HG02678 (cell line): ENCODE measurements at regions not wholly inside any gene's neighbourhood (a gene's known extent, or its start where the extent isn't known, plus 50 kb on each side); places are given as distances from the start of the nearest gene placed in this dataset.

Source experiments
- ATAC-seq: cut with Tn5 transposase; IDR thresholded peaks from one replicate; pipeline ENCODE4 v1.9.1; 2021; ENCODE audit warnings: mild to moderate bottlenecking, moderate library complexity; ENCODE audit not compliant: unreplicated experiment

DNA sequence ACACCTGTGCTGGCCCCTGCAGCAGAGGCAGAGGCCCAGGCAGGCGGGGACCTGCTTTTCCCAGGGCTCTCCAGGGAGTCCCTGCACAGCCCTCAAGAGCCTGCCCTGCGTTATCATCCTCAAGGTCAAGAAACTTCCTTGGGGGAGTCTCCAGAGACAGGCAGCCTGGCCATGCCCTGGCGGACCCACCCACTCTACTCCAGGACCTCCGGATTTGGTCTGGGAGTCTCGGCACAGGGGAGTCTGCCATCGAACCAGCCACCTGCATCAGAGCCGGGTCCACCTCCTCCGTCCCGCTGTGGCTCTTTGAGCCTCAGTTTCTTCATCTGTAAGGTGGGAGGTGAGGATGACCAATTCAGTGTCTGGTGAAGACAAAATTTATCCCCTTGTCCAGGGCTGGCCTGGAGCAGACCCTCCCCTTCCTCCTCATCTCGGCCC is 75.3 kb upstream of the TNRC6C start:
- ATAC-seq, result no peak

DNA sequence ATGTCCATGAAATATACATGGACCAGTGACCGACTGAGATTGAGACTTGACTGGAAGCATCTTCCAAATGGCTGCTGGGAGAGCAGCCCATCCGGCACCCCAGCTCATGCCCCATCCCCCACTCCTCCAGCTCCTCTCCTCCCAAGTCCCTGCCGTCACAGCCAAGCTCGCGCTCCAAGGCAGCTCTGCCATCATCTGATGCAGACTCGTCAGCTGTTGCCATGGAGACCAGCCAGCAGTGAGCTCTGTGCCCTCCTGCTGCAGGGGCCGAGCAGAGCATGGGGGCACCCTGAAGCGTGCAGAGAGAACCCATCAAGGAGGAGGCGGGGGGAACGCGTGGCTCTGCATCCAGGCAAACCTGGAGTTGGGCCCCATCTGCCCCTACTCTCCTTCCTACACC is 74.5 kb upstream of the TNRC6C start:
- ATAC-seq, result no peak

DNA sequence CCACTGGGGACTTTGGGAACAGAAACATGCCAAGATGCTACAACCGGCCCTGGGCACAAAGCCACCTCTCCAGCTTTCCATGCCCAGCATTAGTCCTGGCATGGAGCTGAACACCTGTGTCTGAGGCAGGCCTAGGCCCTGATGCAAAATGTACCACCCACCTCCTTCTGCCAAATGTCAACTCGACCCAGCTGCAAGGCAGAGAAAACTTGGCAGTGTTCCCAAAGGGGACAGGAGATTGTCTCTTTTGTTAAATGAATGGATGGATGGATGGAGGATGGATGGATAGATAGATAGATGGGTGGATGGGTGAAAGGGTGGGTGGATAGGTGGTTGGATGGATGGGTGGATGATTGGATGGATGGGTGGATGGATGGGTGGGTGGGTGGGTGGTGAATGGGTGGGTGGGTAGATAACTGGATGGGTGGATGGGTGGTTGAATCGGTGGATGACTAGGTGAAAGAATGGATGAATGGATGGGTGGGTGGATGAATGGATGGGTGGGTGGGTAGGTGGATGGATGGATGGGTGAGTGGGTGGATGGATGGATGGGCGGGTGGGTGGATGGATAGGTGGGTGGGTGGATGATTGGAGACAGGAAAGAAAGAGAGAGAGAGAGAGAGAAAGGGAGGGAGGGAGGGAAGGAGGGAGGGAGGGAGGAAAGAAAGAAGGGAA is 73.4 kb upstream of the TNRC6C start:
- ATAC-seq, result no peak

DNA sequence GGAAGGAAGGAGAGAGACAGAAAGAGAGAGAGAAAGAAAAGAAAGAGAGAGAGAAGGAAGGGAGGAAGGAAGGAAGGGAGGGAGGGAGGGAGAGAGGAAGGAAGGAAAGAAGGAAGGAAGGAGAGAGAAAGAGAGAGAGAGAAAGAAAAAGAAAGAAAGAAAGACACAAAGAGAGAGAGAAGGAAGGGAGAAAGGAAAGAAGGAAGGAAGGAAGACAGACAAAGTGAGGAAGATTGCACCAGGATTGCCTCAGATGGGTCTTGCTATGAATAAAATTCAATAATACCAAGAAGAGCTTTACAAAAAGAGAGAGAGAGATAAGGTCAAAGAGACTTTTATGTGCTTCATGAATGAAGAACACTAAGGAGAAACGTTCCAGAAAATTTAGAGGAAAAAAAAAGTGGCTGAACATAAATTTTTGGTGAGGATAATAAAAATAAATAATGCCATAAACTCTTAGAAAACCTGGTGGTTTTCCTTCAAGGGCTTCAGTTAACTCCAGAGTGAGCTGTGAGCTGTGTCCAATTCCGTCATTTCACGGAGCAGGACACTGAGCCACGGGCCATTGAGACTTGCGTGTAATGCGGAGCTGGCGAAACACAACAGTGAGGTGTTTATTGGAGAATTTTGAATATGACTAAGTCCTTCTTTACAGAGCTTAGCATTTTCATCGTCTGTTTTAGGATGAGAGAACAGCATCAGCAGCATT is 72.7 kb upstream of the TNRC6C start:
- ATAC-seq, result no peak

DNA sequence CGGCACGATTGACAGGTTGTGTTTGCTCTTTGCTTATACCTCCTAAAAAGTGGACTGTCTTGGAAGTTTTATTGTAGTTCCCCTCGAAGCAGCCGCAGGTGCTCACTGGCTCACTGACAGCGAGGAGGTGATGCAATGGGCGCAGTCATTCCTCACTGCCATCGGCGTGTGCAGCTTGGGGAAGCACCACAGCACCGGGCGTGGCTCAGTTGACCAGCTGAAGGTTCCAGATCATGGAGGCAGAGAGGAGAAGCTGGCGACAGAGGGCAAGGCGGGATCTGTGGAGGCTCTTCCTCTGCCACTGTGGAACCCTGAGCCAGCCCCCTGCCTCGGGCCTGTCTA is 72.1 kb upstream of the TNRC6C start:
- ATAC-seq, result no peak

GRCh38 chr17:77887110-77887463 is 71.4 kb upstream of the TNRC6C start:
- ATAC-seq, result no peak

DNA sequence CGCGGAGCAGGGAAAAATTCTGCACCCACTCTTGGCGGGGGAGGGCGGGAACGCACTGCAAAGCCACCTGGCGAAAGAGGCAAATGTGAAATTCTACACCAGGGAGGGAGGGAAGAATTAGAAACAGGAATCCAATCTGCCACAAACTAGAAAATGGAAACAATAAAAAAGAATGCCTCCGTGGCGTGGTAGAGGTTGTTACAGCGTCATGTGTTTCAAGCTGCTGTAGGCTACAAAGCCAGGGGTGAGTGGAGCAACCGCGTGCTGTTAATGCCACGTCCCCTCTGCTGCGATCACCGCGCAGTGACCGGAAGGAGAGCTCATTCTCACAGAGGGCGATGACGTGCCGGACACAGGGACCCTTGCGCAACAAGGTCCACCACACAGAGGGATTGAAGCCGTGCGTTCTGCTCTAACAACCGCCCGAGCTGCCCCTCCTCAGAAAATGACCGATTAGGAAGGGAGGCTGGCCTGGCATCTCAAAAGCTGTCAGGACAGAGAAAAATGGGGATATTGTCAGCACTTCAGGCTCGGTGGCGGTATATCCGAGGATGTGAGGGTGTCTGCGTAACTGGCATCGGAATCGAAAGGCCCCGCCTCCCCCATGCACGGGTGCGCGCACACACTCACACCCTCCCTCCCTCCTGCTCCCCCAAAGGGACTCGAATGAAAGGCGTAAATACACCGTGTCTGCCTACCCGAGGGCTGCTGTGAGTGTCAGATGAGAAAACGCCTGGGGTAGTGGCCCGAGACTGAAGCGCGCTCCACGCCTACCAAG is 70.8 kb upstream of the TNRC6C start:
- no peak for ATAC-seq

GRCh38 chr17:77888242-77889134 is 70.0 kb upstream of the TNRC6C start:
- no peak for ATAC-seq

DNA sequence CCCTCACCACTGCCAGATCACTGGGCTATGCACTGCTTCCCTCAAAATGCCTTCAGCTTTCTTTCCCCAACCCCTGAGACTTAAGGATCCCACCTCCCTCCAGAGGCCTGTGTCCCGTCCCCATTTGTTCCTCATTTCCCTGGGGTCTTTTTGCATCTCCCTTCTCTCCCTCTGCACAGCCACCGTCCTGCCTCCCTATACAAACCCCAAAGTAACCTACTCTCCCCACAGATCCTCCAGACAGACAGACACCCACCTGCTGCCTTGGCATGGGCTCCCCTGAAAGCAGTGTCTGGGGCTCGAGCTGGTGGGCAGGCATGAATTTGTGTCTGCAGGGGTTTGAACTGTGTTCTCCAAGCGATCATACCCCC is 69.4 kb upstream of the TNRC6C start:
- no peak for ATAC-seq

DNA sequence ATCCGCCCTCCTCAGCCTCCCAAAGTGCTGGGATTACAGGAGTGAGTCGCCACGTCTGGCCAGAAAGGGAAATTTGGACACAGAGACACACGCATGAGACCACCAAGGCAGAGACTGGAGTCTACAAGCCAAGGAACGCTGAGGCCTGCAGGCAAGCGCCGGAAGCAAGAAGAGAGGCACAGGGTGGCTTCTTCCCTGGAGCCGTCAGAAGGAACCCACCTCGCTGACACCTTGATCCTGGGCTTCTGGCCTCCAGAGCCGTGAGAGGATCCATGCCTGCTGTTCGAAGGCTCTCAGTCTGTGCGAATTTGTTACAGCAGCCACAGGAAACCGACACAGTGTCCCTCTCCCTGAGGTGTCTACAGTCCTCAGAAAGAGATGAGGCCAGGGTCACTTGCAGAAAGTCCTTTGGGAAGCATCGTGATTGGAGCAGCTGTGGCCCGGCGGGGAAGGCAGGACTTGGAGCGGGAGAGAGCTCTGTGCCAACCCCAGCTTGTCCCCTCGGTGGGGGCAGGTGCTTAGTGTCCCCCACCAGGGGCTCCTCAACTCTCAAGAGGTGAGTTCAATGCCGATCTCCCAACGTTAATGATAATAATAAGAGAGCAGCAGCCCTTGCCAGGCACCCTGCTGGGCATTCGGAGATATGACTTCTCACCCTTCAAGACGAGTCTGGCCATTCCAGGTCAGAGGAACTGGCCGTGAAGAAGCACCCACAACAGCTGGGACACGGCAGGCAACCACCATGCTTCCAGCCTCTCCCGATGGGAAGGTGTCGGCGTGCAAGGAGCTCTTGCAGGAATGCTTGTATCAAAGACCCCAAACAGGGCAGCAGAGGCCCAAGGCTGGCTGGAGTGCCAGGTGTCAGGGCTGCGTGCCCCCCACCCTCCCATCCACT is 68.4 kb upstream of the TNRC6C start:
- ATAC-seq, result no peak

DNA sequence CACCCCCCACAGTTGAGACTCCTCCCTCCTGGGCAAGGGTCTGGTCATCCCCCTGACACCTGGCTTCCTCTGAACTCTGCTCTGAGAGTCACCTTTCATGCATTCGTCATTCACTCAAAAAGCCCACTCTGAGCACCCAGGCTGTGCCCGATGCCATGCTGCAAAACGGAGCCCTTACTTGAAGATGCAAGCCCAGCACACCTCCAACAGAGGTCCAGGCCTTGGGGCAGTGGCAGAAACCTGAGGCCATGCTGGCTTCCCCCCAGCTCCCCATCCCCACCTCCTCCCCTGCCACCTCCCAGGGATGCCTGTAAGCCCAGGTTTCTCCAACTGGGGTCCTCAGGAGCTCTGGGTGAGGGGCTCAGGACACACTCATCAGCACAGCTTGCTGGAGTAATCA is 67.7 kb upstream of the TNRC6C start:
- no peak for ATAC-seq

- ATAC-seq, result no peak
Measured at GRCh38 chr17:77891602-77892001, 66.9 kb upstream of the TNRC6C start.

DNA sequence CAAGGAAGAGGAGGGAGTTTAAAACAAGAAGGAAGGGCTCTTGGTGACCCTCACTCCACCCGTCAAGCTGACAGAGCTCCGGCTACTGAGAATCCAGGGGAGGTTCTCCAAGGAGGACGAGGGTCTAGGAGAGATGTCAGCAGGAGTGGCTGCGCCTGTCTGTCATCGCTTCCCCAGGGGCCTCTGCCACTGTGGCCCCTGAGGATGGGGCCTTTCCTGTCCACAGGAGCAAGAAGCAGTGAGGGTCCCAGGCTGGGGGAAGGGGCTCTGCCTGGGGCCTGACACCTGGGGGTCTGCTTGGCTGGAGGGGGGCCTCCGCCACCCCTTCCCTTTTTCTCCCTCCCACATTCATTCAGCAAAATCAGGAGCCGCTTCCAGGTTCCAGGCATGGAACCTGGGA is 66.5 kb upstream of the TNRC6C start:
- no peak for ATAC-seq

DNA sequence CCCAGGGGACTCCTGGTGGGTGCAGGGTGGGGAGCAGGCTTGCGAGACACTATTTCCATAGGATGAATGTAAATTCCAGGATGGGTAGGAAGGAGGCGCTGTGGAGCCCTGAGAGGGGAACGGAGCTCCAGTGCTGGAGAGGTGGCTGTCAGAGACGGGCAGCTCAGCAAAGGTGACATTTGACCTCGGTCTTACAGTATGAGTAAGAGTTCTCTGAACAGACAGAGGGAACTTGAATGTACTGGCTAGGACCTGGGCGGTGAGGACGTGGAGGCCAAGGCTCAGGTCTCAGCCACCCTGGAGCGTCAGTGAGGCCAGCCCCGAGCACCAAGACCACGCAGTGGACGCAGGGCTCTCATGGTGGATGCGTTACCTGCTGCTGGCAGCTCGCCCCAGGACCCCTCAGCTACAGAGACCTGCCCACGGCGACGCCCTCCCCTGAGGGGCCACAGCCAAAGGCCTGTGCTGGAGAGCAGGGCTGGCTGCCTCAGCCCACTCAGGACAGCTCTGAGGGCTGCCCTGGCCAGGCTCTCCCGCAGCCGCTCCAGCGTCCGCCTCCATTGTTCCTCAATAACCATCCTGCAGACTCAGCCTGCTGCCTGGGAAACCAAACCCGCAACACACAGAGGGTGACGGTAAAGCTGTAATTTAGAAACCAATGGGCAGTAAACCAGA is 65.9 kb upstream of the TNRC6C start:
- ATAC-seq, result no peak

DNA sequence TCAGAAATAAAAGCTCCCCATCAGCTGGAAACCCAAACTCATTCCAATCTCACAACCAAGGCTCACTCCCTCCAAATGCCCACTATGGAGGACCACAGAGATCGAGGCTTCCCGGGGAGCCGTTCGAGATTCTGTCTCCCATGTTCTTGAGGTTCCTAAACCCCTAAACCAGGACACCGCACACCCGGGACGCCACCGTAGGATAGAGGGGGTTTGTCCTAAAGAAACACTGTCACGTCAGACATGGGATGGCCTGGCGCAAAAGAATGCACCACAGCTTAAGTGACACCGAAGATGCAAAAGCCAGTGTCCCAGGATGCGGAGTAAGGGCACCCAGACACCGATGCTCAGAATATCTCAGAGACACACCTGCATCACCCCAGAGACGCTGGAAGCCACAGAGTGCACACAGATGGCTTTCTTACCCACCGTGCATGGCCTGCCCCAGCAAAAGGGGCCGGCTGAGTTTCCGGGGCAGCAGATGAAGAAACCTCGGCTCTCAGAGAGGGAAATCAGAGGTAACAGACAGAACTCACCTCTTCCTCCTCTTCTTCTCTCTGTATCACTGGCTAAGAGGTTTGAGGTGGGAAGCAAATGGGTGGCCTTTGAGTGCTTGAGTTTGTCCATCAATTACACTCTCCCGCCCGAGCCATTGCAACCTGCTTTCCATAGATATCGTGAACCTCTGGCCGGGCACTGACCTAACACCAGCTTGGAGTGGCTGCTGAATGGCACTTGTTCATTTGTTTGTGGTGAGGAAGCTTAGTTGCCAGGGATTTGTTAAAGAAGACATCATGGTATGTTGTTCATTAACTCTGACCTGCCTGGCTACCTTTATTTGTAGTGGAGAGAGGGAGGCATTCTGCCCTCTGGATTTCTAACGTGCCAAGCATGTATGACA is 65.1 kb upstream of the TNRC6C start:
- ATAC-seq, result no peak

- ATAC-seq, result no peak
Measured at GRCh38 chr17:77894126-77894956, 64.2 kb upstream of the TNRC6C start.

DNA sequence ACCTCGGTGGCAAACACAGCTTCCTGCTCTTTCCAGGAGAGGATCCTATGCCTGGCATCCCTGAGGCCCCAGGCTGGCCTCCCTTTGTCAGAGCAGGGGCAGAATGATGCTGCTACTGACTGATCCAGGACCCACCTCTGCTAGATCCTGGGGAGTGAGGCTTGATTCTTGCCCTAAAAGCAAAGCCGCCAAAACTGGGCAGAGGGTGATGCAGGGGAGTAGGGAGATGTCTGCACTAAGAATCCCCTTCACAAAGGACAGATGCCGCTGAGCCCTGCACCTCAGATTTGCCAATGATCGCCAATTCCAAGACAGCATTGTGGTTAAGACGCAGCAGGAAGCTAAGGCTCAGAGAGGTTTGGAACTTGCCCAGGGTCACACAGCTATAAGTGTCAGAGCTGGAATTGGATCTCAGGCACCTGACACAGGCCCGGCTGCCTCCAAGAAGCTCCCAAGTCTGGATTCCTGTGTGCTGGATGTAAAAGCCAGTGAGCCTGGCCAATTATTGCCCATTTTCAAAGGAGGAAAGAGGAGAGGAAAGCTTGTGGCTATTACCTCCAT is 60.7 kb upstream of the TNRC6C start:
- ATAC-seq, result no peak
